PC-3 (cell line): ENCODE measurements at regions not wholly inside any gene's neighbourhood (a gene's known extent, or its start where the extent isn't known, plus 50 kb on each side); places are given as distances from the start of the nearest gene placed in this dataset.

Source experiments
- CTCF ChIP-seq: fragments of 300-600 bp; sonication (generic); conservative IDR thresholded peaks from 2 replicates; pipeline ENCODE4 v1.5.1; 2017; ENCODE audit warnings: antibody characterized with exemption, low read depth, mild to moderate bottlenecking, low read length
- EZH2 ChIP-seq: fragments of 300-600 bp; sonication (generic); IDR thresholded peaks from one replicate; pipeline ENCODE4 v1.6.1; 2017; ENCODE audit warnings: antibody characterized with exemption, mild to moderate bottlenecking, low read length; ENCODE audit not compliant: unreplicated experiment

- no peak for TF ChIP-seq CTCF
- no peak for TF ChIP-seq EZH2
These were observed 497.8 kb upstream of the CNTN4 start for GRCh38 chr3:1600700-1601418.
